GM21367 (cell line): ENCODE measurements at regions not wholly inside any gene's neighbourhood (a gene's known extent, or its start where the extent isn't known, plus 50 kb on each side); places are given as distances from the start of the nearest gene placed in this dataset.
"Not testable (repeated sequence)": the region's sequence is repeated elsewhere in the genome, so short reads cannot be mapped to it uniquely, and the experiment has no call there.

Source experiments
- ATAC-seq: cut with Tn5 transposase; IDR thresholded peaks from one replicate; pipeline ENCODE4 v1.9.1; 2021; ENCODE audit not compliant: unreplicated experiment

- no peak for ATAC-seq
Observed at GRCh38 chr4:138460477-138461414, 218.6 kb upstream of the SLC7A11 start.

- no peak for ATAC-seq
Observed at GRCh38 chr4:138458751-138459150, 216.6 kb upstream of the SLC7A11 start.

- not testable (repeated sequence) for ATAC-seq
Observed at GRCh38 chr4:138456349-138456748, 214.2 kb upstream of the SLC7A11 start.

GRCh38 chr4:138455097-138455496 lies 212.9 kb upstream of the SLC7A11 start:
- no peak for ATAC-seq

GRCh38 chr4:138452826-138453225 lies 210.7 kb upstream of the SLC7A11 start:
- ATAC-seq: no peak

GRCh38 chr4:138451276-138451663 lies 209.1 kb upstream of the SLC7A11 start:
- ATAC-seq: no peak

GRCh38 chr4:138450546-138451275 lies 208.6 kb upstream of the SLC7A11 start:
- no peak for ATAC-seq

GRCh38 chr4:138449938-138450337 lies 207.8 kb upstream of the SLC7A11 start:
- ATAC-seq: no peak

- no peak for ATAC-seq
Observed at GRCh38 chr4:138448169-138448568, 206.0 kb upstream of the SLC7A11 start.

- ATAC-seq: no peak
Observed at GRCh38 chr4:138446456-138446855, 204.3 kb upstream of the SLC7A11 start.

GRCh38 chr4:138445098-138445497 lies 202.9 kb upstream of the SLC7A11 start:
- no peak for ATAC-seq

- ATAC-seq: no peak
Observed at GRCh38 chr4:138444260-138444659, 202.1 kb upstream of the SLC7A11 start.

- ATAC-seq: no peak
Observed at GRCh38 chr4:138439143-138439581, 197.0 kb upstream of the SLC7A11 start.

- ATAC-seq: no peak
Observed at GRCh38 chr4:138438608-138439007, 196.5 kb upstream of the SLC7A11 start.

GRCh38 chr4:138437263-138437851 lies 195.2 kb upstream of the SLC7A11 start:
- ATAC-seq: no peak

GRCh38 chr4:138435733-138436132 lies 193.6 kb upstream of the SLC7A11 start:
- not testable (repeated sequence) for ATAC-seq

- ATAC-seq: not testable (repeated sequence)
Observed at GRCh38 chr4:138435046-138435445, 192.9 kb upstream of the SLC7A11 start.

GRCh38 chr4:138428611-138429010 lies 186.5 kb upstream of the SLC7A11 start:
- no peak for ATAC-seq

- no peak for ATAC-seq
Observed at GRCh38 chr4:138426786-138427185, 184.6 kb upstream of the SLC7A11 start.

- no peak for ATAC-seq
Observed at GRCh38 chr4:138420471-138420870, 178.3 kb upstream of the SLC7A11 start.

- no peak for ATAC-seq
Observed at GRCh38 chr4:138414202-138414601, 172.1 kb upstream of the SLC7A11 start.

GRCh38 chr4:138413273-138413672 lies 171.1 kb upstream of the SLC7A11 start:
- ATAC-seq: no peak
